ENCODE measurements at regions not wholly inside any gene's neighbourhood (a gene's known extent, or its start where the extent isn't known, plus 50 kb on each side); places are given as distances from the start of the nearest gene placed in this dataset.

DNA sequence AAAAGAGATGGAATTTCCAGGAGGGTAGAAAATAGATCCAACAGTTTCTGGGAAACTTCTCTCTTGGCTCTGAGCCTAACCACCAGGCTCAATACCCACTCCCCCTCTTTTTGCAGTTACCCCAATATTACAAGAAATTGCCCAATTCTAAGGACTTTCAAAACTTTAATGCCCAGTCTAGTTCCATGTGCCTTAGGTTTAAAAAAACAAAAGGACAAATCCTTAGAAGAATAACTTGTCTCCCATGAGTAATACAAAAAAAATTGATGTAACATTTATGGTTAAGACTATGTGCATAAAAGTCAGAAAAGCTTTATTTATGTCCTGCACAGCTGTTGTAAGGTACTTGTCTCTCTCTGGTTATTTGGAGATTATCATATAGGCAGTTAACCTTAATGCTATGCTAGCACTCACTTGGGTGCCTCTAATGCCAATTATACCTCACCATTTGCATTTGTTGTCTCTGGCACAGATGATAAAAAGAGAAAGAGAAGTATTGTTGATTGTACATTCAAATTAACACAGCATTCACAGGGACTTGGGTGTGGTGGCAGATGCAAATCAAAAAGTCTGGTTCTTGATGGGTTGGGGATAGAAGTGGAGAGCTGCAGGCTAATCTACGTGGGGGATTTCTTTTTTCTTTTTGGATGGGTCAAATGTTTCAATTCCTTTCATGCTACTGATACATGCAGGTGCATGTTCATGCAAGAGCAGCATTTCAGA lies 159.4 kb downstream of the PIK3R1 start:
- ATAC-seq: no peak
- H3F3A ChIP-seq (replicated peaks; ENCODE audit: low read depth): 0 out of 2 replicates have a peak, but pooled peaks cover 3% of the 10 kb centered on the region

More for the DNA sequence above, 159.4 kb downstream of the PIK3R1 start:
- peaks cover 4% of the 10 kb centered on the region for H3K27me3 Mint-ChIP-seq (ENCODE audit: insufficient read depth, low read depth, poor library complexity)
- Histone ChIP-seq H3K79me2 (replicated peaks; ENCODE audit: insufficient read depth) (no peaks in the 10 kb centered on the region), H3K27me3 (ENCODE audit: insufficient read depth) (no peaks in the 10 kb centered on the region), H4K20me1 (replicated peaks; ENCODE audit: insufficient read depth) (no peaks in the 10 kb centered on the region), H3K4me1 (ENCODE audit: insufficient read depth) (peaks cover 12% of the 10 kb centered on the region; the same call in 1 of the 2 replicates), H3K4me2 (no peak overlapping the region), H2AFZ (no peak overlapping the region), H3K9me2 (ENCODE audit: insufficient read depth) (peaks cover 11% of the 10 kb centered on the region; the same call in 1 of the 2 replicates), H3K4me3 (no peak overlapping the region), H3K27ac (ENCODE audit: low read depth) (no peak overlapping the region), H3K36me3 (ENCODE audit: insufficient read depth) (no peaks in the 10 kb centered on the region)
- no peak for DNase-seq (ENCODE audit: low spot score)
- no peak overlapping the region for H3K27ac Mint-ChIP-seq
- no peaks in the 10 kb centered on the region for H3K9me3 Mint-ChIP-seq
- TF ChIP-seq REST (IDR thresholded peaks at IDR 0.05; ENCODE audit: unreplicated experiment) (no peak), POLR2AphosphoS5 (IDR thresholded peaks at IDR 0.05; ENCODE audit: low read depth) (no peak), CREB1 (CRISPR knock-in tag; IDR thresholded peaks at IDR 0.05; ENCODE audit: low read depth) (no peak), JUNB (IDR thresholded peaks at IDR 0.05; ENCODE audit: unreplicated experiment) (no peak), ZNF462 (CRISPR knock-in tag; IDR thresholded peaks at IDR 0.05) (no peak), EZH2phosphoT487 (IDR thresholded peaks at IDR 0.05; ENCODE audit: unreplicated experiment) (no peak), CTCF (conservative IDR thresholded peaks at IDR 0.05; ENCODE audit: low read depth in 2 of 2) (no peak), ZNF331 (CRISPR knock-in tag; IDR thresholded peaks at IDR 0.05; ENCODE audit: low read depth) (no peak), ZNF114 (CRISPR knock-in tag; IDR thresholded peaks at IDR 0.05) (no peak), EZH2 (IDR thresholded peaks at IDR 0.05; ENCODE audit: low read depth, unreplicated experiment) (no peak), STAT1 (IDR thresholded peaks at IDR 0.05; ENCODE audit: unreplicated experiment) (no peak), NANOG (IDR thresholded peaks at IDR 0.05; ENCODE audit: borderline replicate concordance) (no peak)
- TF ChIP-seq, protein P1, sequence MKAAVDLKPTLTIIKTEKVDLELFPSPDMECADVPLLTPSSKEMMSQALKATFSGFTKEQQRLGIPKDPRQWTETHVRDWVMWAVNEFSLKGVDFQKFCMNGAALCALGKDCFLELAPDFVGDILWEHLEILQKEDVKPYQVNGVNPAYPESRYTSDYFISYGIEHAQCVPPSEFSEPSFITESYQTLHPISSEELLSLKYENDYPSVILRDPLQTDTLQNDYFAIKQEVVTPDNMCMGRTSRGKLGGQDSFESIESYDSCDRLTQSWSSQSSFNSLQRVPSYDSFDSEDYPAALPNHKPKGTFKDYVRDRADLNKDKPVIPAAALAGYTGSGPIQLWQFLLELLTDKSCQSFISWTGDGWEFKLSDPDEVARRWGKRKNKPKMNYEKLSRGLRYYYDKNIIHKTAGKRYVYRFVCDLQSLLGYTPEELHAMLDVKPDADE (IDR thresholded peaks at IDR 0.05): no peak
- peaks cover 10% of the 10 kb centered on the region for H3K4me1 Mint-ChIP-seq
- no peaks in the 10 kb centered on the region for H3K36me3 Mint-ChIP-seq (ENCODE audit: low read depth)
- no peak overlapping the region for H3K4me3 Mint-ChIP-seq

All from GM23338 (cell line).